ENCODE measurements at regions not wholly inside any gene's neighbourhood (a gene's known extent, or its start where the extent isn't known, plus 50 kb on each side); places are given as distances from the start of the nearest gene placed in this dataset.

DNA sequence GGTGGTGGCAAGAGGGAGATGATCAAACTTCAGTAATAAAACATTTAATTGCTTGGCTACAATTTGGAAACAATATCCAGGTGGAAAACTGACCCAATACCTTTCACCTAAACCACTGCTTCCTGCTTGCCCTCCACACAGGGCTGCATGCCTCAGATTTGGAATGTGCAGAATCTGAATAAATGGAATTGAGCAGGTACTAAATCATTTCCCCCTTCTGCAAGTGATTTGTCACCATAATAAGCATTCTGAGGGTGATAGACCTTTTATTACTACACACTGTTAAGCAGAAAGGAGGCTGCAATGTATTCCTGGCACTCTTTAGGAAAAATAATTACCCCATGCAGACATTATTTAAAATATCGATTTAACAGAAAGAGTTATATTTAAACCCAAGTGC is 291.8 kb downstream of the IDS start:
- no peak for ATAC-seq
- TF ChIP-seq ZNF8 (CRISPR knock-in tag; IDR thresholded peaks at IDR 0.05) = no peak
- no peak for TF ChIP-seq ISL1 (CRISPR knock-in tag; IDR thresholded peaks at IDR 0.05)
- TF ChIP-seq, protein P1, sequence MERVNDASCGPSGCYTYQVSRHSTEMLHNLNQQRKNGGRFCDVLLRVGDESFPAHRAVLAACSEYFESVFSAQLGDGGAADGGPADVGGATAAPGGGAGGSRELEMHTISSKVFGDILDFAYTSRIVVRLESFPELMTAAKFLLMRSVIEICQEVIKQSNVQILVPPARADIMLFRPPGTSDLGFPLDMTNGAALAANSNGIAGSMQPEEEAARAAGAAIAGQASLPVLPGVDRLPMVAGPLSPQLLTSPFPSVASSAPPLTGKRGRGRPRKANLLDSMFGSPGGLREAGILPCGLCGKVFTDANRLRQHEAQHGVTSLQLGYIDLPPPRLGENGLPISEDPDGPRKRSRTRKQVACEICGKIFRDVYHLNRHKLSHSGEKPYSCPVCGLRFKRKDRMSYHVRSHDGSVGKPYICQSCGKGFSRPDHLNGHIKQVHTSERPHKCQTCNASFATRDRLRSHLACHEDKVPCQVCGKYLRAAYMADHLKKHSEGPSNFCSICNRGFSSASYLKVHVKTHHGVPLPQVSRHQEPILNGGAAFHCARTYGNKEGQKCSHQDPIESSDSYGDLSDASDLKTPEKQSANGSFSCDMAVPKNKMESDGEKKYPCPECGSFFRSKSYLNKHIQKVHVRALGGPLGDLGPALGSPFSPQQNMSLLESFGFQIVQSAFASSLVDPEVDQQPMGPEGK (CRISPR knock-in tag; IDR thresholded peaks at IDR 0.05; ENCODE audit: borderline replicate concordance) = no peak
- TF ChIP-seq, protein P2, sequence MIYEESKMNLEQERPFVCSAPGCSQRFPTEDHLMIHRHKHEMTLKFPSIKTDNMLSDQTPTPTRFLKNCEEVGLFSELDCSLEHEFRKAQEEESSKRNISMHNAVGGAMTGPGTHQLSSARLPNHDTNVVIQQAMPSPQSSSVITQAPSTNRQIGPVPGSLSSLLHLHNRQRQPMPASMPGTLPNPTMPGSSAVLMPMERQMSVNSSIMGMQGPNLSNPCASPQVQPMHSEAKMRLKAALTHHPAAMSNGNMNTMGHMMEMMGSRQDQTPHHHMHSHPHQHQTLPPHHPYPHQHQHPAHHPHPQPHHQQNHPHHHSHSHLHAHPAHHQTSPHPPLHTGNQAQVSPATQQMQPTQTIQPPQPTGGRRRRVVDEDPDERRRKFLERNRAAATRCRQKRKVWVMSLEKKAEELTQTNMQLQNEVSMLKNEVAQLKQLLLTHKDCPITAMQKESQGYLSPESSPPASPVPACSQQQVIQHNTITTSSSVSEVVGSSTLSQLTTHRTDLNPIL (CRISPR knock-in tag; IDR thresholded peaks at IDR 0.05; ENCODE audit: low read depth) = no peak
- no peak for TF ChIP-seq ESRRG (CRISPR knock-in tag; IDR thresholded peaks at IDR 0.05)
- TF ChIP-seq, protein P3, sequence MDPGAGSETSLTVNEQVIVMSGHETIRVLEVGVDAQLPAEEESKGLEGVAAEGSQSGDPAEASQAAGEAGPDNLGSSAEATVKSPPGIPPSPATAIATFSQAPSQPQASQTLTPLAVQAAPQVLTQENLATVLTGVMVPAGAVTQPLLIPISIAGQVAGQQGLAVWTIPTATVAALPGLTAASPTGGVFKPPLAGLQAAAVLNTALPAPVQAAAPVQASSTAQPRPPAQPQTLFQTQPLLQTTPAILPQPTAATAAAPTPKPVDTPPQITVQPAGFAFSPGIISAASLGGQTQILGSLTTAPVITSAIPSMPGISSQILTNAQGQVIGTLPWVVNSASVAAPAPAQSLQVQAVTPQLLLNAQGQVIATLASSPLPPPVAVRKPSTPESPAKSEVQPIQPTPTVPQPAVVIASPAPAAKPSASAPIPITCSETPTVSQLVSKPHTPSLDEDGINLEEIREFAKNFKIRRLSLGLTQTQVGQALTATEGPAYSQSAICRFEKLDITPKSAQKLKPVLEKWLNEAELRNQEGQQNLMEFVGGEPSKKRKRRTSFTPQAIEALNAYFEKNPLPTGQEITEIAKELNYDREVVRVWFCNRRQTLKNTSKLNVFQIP (CRISPR knock-in tag; IDR thresholded peaks at IDR 0.05; ENCODE audit: borderline replicate concordance, low read depth) = no peak
- no peak for TF ChIP-seq ZFP3 (CRISPR knock-in tag; IDR thresholded peaks at IDR 0.05)
- TF ChIP-seq, protein P4, sequence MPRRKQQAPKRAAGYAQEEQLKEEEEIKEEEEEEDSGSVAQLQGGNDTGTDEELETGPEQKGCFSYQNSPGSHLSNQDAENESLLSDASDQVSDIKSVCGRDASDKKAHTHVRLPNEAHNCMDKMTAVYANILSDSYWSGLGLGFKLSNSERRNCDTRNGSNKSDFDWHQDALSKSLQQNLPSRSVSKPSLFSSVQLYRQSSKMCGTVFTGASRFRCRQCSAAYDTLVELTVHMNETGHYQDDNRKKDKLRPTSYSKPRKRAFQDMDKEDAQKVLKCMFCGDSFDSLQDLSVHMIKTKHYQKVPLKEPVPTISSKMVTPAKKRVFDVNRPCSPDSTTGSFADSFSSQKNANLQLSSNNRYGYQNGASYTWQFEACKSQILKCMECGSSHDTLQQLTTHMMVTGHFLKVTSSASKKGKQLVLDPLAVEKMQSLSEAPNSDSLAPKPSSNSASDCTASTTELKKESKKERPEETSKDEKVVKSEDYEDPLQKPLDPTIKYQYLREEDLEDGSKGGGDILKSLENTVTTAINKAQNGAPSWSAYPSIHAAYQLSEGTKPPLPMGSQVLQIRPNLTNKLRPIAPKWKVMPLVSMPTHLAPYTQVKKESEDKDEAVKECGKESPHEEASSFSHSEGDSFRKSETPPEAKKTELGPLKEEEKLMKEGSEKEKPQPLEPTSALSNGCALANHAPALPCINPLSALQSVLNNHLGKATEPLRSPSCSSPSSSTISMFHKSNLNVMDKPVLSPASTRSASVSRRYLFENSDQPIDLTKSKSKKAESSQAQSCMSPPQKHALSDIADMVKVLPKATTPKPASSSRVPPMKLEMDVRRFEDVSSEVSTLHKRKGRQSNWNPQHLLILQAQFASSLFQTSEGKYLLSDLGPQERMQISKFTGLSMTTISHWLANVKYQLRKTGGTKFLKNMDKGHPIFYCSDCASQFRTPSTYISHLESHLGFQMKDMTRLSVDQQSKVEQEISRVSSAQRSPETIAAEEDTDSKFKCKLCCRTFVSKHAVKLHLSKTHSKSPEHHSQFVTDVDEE (CRISPR knock-in tag; IDR thresholded peaks at IDR 0.05) = no peak
- TF ChIP-seq, protein P5, sequence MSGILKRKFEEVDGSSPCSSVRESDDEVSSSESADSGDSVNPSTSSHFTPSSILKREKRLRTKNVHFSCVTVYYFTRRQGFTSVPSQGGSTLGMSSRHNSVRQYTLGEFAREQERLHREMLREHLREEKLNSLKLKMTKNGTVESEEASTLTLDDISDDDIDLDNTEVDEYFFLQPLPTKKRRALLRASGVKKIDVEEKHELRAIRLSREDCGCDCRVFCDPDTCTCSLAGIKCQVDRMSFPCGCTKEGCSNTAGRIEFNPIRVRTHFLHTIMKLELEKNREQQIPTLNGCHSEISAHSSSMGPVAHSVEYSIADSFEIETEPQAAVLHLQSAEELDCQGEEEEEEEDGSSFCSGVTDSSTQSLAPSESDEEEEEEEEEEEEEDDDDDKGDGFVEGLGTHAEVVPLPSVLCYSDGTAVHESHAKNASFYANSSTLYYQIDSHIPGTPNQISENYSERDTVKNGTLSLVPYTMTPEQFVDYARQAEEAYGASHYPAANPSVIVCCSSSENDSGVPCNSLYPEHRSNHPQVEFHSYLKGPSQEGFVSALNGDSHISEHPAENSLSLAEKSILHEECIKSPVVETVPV (CRISPR knock-in tag; IDR thresholded peaks at IDR 0.05) = no peak
- TF ChIP-seq OSR1 (CRISPR knock-in tag; IDR thresholded peaks at IDR 0.05) = no peak
- TF ChIP-seq ZNF70 (CRISPR knock-in tag; IDR thresholded peaks at IDR 0.05) = no peak
- TF ChIP-seq TOX (CRISPR knock-in tag; IDR thresholded peaks at IDR 0.05; ENCODE audit: borderline replicate concordance) = no peak
- no peak for TF ChIP-seq ZNF565 (CRISPR knock-in tag; conservative IDR thresholded peaks at IDR 0.05; ENCODE audit: low read depth)
- TF ChIP-seq ARNTL (CRISPR knock-in tag; IDR thresholded peaks at IDR 0.05; ENCODE audit: borderline replicate concordance, low read depth) = no peak
- no peak for TF ChIP-seq RARB (CRISPR knock-in tag; IDR thresholded peaks at IDR 0.05)
- TF ChIP-seq CSDC2 (CRISPR knock-in tag; IDR thresholded peaks at IDR 0.05) = no peak
- no peak for TF ChIP-seq BACH2 (CRISPR knock-in tag; IDR thresholded peaks at IDR 0.05; ENCODE audit: borderline replicate concordance)
- no peak for TF ChIP-seq ZC3H10 (CRISPR knock-in tag; IDR thresholded peaks at IDR 0.05)

DNA sequence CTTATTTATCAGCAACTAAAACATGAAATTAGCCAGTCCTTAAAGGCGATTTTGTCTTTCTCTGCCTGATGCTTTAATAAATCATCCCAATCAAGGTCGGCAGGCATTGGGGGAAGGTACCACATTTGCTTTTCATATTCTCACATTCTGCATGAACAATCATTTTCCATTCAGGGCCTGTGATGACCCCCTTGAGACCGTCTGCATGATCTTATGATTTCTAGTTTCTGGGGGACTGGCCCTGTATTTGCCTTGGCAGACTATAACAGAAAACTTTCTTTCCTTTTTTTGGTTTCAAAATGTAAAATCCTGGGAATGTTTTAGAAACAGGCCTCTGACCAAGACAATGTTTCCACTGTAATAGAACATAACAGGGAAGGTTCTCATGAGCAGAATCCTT is 296.8 kb downstream of the IDS start:
- ATAC-seq = no peak
- TF ChIP-seq, protein P5 (CRISPR knock-in tag; IDR thresholded peaks at IDR 0.05) = no peak
- TF ChIP-seq SNAI2 (CRISPR knock-in tag; IDR thresholded peaks at IDR 0.05) (no peak), ZFP30 (CRISPR knock-in tag; IDR thresholded peaks at IDR 0.05) (no peak), TCF4 (CRISPR knock-in tag; IDR thresholded peaks at IDR 0.05; ENCODE audit: borderline replicate concordance) (no peak), ZFP3 (CRISPR knock-in tag; IDR thresholded peaks at IDR 0.05) (no peak), ARNTL (CRISPR knock-in tag; IDR thresholded peaks at IDR 0.05; ENCODE audit: borderline replicate concordance, low read depth) (no peak), ZNF70 (CRISPR knock-in tag; IDR thresholded peaks at IDR 0.05) (no peak), GLIS3 (CRISPR knock-in tag; IDR thresholded peaks at IDR 0.05) (no peak), ZC3H10 (CRISPR knock-in tag; IDR thresholded peaks at IDR 0.05) (no peak), TOX (CRISPR knock-in tag; IDR thresholded peaks at IDR 0.05; ENCODE audit: borderline replicate concordance) (no peak), ESRRG (CRISPR knock-in tag; IDR thresholded peaks at IDR 0.05) (no peak), ZNF565 (CRISPR knock-in tag; conservative IDR thresholded peaks at IDR 0.05; ENCODE audit: low read depth) (no peak)
- TF ChIP-seq, protein P3 (CRISPR knock-in tag; IDR thresholded peaks at IDR 0.05; ENCODE audit: borderline replicate concordance, low read depth) = no peak
- TF ChIP-seq, protein P4 (CRISPR knock-in tag; IDR thresholded peaks at IDR 0.05) = no peak

Measured in SK-N-SH treated with all-trans-retinoic acid at 6 μM for 48 hours (cell line).